GM21447 (cell line): ENCODE measurements at regions not wholly inside any gene's neighbourhood (a gene's known extent, or its start where the extent isn't known, plus 50 kb on each side); places are given as distances from the start of the nearest gene placed in this dataset.
"Not testable (repeated sequence)": the region's sequence is repeated elsewhere in the genome, so short reads cannot be mapped to it uniquely, and the experiment has no call there.

Experiments
- ATAC-seq: cut with Tn5 transposase; IDR thresholded peaks from one replicate; pipeline ENCODE4 v1.9.1; 2021; ENCODE audit not compliant: unreplicated experiment

DNA sequence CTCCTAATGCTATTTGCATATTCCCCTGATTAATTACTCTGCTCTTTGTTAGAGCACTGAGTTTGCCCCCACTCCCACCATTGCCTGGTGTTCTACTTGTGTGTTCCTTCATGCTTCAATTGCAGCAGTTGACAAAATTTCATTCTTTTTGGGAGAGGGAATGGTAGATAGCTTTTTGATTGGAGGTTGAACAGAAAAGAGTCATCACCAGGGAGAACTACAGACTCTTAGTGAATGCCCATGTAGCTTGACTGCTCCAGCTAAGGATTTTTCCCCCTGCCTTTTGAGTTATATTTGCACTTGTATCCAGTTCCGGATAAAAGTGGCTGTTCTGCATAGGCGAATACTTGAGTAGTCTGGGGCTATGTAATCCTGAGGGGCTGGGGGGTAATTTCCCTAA, 183.9 kb downstream of the ETNK1 start:
- no peak for ATAC-seq

DNA sequence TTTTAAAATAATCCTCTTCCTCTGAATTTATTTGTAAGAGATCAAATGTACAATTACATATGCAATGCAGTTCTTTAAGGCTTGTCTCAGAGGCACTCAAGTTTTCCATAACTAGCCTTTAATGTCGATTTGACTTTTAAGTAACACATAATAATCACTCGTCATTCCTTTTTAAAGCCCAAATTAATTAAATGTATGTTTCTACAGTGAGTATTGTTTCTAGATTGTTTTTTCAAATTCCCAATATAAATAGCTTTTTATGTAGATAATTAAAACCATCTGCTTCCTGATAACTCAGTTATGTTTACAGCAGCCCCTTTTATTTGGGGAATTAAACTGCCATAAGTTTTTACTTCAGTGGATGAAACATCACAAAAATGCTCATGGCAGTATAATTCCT, 185.1 kb downstream of the ETNK1 start:
- no peak for ATAC-seq

DNA sequence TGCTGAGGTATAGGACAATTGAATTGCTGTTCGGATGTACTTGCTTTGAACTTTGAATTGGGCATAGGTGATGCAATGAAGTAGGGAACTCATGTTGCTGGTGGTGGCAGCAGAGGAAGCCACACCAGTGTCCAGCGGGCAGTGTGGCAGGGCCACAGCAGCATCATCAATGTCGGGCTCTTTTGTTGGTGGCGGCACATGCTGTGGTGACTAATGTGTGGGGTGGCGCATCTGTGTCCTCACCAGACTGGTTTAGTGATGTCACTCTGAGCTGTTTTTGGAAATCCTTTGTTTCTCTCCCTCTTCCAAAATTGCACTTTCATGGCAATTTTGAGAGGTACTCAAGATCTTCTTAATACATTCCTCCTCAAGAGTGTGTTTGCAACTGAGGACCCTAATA, 187.6 kb downstream of the ETNK1 start:
- ATAC-seq = no peak

DNA sequence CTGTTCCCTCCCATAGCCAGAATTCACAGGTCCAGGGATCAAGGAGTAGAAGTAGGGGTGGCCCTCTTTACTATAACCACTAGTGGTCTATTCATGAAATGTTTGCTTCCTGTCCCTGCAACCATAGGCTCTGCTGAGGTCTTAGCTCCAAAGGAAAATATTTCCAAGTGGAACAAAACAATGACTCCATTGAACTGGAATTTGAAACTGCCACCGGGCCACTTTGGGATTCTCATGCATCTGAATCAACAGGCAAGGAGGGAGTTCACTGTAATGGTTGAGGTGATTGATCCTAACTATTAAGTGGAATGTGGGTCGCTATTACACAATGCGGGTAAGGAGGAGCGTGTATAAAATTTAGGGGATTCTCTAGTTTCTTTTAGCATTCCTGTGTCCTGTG, 197.0 kb downstream of the ETNK1 start:
- no peak for ATAC-seq

DNA sequence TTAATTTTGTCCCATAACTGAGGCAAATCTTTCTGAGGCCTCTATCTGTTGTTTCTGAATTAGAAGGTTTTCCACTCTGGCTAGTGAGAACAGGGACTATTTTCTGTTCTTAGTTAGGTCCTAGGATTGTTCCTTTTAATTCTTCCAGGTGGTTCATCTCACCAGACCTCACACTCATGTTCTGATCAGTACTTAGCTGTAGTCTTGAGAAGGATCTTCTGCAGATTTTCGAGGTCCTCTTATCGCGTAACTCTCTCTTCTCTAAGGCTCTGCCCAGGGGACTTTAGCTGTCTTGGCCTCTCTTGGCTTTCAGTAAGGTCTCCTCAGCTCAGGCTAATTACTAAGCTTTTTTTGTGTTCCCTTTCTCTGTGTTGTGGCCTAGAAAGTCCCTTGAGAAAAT, 201.1 kb downstream of the ETNK1 start:
- ATAC-seq = no peak

DNA sequence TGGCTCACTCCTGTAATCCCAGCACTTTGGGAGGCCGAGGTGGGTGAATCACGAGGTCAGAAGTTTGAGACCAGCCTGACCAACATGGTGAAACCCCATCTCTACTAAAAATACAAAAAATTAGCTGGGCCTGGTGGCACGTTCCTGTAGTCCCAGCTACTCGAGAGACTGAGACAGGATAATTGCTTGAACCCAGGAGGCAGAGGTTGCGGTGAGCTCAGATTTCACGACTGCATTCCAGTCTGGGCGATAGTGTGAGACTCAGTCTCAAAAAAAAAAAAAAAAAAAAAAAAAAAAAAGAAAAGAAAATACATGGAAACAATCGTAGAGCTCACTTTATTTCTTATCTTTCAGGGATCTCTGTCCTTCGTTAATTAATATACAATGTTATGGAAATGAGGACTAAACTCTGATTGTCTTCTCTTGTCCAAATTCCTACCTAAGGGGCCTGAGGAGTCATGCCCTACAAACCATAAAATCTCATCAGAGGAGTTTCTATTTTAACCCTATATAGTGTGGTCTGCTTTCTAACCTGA, 201.5 kb downstream of the ETNK1 start:
- ATAC-seq = not testable (repeated sequence)

DNA sequence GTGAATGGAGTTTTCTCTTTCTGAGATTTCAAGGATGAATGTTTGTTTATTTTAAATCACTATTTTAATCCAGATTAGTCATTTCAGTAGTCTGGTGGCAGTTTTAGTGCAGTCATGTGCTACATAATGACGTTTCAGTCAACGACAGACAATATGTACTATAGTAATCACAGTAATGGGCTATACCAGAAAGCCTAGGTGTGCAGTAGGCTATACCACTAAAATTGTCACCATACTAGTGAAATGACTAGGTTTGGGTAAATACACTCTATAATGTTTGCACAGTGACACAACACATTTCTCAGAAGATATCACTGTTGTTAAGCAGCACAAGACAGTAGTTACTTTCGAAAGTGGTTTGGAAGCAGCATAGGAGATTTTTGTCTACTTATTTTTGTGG, 203.1 kb downstream of the ETNK1 start:
- ATAC-seq = no peak

DNA sequence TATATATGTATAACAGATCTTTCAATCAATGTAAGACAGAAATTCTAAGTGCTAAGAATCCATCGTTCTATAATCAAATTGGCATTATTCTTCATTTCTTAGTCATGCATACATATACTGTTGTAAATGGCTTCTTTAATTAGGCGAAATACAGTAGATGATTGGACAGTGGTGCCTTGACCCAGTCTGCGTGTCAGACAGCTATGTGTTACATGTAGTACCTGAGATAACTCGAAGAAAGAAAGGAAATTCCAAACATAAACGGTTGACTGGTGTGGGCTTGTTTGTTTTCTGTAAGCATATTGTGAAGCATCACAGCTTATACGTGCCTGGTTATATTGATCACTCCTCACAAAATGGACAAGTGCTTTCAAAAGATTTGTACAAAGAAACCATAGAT, 210.5 kb downstream of the ETNK1 start:
- ATAC-seq = no peak

DNA sequence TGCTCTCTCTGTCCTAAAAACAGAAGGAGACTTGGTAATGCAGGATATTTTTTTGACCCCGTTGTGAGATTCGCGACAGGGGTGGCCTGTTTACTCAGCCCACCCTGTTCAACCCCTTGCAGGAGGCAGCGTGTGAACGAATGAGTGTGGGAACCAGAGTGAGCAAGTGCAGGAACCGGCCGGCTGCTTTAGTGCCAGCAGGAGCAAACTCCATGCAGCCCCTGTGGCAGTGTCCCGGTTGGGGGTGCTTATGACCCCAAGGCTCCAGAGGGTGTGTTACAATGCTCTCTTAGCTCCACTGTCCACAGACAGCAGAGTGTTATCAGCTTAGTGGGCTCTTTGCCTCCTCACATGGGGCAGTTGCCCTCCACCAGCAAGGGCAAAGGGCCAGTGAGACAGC, 225.2 kb downstream of the ETNK1 start:
- ATAC-seq = no peak

DNA sequence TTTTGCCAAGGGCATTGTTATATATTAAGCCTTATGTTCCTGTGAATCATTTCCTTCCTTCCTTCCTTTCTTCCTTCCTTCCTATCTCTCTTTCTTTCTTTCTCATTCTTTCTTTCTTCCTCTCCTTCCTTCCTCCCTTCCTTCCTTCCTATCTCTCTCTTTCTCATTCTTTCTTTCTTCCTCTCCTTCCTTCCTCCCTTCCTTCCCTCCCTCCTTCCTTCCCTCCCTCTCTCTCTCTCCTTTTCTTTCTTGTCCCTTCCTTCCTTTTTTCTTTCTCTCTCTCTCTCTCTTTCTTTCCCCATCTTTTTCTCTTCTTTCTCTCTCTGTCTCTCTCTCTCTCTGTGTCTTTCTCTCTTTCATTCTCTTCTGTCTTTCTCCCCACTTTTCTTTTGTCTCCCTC, 226.6 kb downstream of the ETNK1 start:
- ATAC-seq = no peak

DNA sequence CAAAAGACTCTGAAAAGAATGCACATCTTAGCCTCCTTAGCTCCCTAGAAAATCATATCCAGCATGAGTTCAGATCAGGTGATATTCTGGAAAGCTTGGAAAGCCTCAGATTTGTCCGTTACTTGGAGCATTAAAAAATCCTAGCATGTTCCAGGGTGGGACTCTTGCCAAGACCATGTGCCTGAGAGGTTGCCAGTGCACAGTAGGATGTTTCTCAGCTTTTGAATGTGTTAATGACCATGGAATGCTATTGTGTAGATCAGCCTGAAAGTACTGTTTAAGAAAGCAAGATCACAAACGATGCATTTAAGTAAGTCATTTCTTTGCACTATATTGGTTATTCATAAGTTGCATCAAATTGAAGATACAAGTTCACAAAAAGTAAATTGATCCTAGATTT, 230.5 kb downstream of the ETNK1 start:
- ATAC-seq = no peak

DNA sequence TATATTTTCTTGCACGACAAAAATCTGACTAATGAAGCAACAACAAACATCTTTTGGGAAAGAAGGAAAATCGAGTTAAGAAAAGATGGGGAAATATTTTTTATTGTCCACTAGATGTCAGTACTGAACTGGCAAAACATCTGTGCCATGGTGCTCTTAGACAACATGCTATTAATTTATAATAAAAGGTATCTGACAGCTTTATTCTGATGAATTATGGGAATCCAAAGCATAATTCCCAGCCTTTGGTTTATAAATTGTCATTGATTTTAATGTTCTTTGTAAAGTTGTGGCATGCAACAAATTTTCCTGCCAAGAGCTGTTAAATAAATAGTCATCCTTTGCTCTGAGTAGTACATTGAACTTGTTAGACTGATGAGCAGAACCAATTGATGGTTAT, 231.2 kb downstream of the ETNK1 start:
- no peak for ATAC-seq

DNA sequence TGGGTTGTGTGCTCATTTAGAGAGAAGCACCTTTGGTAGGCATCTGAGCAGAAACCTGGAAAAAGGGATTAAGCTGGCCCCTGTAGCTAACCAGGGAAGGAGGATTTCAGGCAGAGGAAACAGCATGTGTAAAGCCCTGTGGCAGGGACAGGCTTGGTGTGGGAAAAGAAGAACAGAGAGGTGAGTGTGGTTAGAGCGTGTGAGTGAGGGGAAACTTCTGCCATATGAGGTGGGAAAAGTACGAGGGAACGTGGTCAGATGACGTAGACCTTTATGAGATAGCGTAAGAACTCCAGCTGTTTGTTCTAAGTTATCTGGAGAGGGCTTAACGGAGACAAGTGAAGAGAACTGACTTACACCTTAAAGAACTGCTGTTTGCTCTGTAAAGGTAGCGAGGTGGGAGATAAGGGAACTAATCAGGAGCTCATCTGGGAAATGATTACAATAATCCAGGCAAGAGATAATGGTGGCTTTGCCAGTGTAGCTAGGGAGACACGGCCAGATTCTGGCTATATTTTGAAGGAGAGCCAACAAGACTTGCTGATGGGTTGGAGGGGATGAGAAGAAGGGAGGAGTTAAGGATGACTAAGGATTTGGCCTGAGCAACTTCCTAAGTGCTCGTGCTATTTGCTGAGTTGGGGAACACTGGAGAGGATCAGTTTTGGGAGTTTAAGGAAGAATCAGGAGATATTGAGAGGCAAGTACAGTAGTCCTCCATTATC, 234.0 kb downstream of the ETNK1 start:
- ATAC-seq = no peak

DNA sequence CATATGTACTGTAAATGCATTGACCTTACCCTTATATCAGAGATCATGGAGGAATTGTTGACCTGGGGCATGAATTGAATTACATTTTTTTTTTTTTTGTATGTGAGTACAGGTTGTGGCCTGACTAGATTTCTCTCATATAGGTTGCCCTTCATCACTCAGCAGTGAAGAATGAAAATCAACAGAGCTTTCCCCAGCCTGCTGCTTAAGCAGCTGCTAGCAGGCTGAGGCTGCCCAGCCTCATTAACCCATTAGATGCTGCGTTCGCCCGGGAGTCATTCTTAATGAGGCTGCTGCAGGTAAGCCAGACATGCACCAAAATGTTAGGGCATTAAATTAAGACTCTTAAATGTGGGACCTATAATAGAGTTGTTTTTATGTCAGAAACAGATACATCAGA, 236.0 kb downstream of the ETNK1 start:
- no peak for ATAC-seq

DNA sequence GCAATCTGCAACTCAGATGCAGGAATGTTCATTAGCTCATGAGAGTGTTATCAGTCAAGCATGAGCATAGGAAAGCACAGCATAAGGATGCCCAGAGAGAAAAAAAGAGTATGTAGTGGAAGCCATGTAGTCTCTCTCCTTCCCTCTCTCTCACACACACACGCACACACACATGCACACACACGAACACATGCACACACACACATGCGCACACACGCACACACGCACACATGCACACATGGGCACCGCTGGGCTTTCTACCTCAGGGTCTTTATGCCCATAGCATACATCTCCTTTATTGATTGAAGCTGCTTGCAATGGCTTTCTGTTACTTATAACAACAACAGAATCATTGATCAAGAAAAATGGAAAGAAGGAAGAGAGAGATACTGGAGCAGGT, 240.9 kb downstream of the ETNK1 start:
- ATAC-seq = no peak

DNA sequence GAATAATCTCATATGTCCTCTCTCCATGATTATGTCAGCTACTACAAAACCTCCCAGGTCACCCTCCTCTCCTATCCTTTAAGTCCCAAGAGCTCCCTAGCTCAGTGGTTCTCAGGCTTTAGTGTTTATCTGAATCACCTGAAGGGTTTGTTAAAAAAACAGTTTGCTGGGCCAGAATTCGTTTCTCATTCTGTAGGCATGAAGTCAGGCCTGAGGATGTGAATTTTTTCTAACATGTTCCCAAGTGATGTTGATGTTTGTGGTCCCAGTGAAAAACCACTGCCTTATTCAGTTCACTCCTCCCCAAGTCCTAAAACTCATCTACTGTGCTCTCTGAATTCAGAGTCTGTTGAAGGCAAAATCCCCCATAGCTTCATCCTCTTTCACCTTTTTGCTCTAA, 241.4 kb downstream of the ETNK1 start:
- no peak for ATAC-seq

DNA sequence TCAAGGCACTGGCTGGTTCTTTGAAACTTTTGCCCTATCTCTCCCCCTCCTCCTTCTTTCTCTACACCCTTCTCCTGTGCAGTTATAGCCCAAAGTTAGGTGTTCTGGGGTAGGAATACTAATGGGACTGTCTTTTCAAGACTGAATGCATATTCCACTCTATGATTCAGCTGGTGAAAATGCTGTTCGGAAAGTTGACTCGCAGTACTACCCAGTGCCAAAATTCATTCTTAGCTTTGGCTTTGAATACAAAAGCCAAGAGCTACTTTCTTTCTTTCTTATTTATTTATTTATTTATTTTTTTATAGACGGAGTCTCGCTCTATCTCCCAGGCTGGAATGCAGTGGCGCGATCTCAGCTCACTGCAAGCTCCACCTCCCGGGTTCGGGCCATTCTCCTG, 249.2 kb downstream of the ETNK1 start:
- no peak for ATAC-seq

DNA sequence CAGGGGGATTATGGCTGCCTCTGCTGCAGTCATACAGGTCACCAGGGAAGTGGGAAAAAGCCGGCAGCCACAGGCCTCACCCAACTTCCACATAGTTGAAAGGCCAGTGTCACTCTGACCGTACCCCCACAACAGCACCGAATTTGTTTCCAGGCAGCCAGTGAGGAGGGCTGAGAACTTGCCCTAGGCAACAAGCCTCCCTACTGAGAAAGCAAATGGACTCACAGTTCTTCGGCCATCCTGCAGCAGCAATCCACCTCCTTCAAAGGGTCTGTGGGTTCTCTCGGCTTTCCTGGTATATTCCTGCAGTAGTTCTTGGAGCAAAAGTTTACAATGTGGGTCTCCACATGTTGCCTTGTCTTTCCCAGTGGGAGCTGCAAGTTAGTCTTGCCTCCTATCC, 251.3 kb downstream of the ETNK1 start:
- ATAC-seq = no peak

DNA sequence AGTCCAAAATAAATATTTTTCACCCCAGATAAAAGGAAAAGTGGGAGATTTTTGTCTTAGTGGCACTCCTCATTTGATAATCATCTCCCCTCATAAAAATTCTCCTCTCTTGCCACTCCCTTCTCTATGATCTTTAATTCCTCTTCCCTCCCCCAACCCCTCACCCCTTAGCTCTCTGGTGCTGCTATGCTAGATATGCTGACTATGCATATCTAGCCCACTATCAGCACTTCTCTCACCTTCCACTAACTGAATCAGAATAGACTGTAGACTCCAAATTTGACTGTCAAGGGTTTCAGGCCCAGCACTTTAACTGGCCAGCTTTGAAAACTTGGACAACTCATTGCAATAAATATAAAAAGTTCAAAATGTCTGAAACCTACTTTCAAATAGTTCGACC, 254.2 kb downstream of the ETNK1 start:
- ATAC-seq = no peak

DNA sequence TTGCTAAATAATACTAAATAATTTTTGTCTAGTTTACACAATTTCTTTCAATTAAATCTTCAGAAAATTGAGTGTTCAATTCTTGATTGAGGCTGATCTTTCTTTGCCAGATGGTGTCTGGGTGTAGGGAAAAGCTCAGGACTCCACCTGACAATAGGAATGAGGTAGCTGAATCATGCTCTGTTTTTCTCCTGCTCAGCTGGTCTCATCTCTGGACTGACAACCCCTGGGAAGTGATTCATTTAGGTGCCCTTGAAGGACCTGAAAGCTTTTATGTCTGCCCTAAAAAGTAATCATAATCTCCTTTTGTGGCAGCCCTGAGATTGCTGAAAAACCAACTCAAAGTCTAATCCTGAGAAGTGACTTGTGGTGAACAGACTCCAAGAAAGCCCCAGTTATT, 255.4 kb downstream of the ETNK1 start:
- ATAC-seq = no peak

DNA sequence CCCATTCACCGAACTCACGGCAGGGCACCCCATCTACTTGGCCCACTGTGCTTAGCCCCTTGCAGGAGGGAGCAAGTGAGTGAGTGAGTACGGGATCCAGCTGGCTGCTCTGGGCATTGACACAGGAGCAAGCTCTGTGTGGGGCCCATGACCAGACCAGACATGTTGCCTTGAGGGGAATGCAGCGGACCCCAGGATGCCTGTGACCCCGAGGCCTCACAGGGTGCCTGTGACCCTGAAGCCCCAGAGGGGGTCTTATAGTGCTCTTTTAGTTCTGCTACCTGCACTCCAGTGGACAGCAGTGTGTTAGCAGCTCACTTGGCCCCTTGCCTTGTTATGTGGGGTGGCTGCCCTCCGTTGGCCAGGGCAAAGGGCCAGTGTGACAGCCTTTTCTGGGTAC, 255.8 kb downstream of the ETNK1 start:
- ATAC-seq = no peak

DNA sequence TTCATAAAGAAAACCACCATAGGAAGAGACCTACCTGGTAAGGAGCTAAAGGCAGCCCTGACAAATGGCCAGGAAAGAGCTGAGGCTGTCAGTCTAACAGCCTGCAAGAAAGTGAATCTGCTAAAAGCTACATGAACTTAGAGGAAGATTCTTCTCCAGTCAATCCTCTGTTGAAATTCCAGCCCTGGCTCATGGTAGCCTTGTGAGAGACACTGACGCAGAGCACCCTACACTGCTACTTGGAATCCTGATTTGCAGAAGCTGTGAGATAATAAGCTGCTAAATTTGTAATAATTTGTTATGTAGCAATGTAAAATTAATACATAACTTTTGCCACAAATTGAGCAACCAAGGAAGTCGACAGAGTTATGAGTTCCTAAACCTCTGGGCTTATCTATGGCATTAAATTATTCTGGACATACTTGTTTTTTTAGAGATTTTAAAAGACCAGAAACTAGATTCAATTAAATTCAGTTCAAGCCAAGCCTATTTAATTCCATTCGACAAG, 257.0 kb downstream of the ETNK1 start:
- no peak for ATAC-seq

DNA sequence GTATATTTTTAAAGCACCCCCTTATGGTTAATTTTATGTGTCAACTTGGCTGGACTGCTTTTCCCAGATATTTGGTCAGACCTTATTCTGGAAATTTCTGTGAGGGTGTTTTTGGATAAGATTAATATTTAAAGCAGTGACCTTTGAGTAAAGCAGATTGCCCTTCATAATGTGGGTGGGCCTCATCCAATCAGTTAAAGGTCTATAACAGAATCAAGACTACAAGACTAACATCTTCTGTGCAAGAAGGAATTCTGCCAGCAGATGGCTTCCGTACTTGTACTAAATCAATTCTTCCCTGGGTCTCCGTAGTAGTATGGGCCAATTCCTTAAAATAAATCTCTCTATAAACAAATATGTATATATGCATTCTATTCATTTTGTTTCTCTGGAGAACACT, 257.6 kb downstream of the ETNK1 start:
- ATAC-seq = no peak
